RWPE1 (cell line): ENCODE measurements at regions not wholly inside any gene's neighbourhood (a gene's known extent, or its start where the extent isn't known, plus 50 kb on each side); places are given as distances from the start of the nearest gene placed in this dataset.

ENCODE experiments used
- CTCF ChIA-PET: fragments of 350-600 bp; sonication (Branson Sonifier 250); formaldehyde crosslinking; extraction: SDS; loops from one replicate; lab custom pipeline; 2021; lab: Yijun Ruan, JAX
- POLR2A ChIA-PET: fragments of 400-600 bp; formaldehyde crosslinking; extraction: SDS; loops from one replicate; lab custom pipeline; 2020; ENCODE audit warnings: antibody characterized with exemption; ENCODE audit not compliant: low non-redundant PET; lab: Yijun Ruan, JAX
- DNase-seq: peaks from one replicate; pipeline ENCODE4 v3.0.0; 2012; ENCODE audit warnings: low spot score
- H3K27ac ChIP-seq: fragments of 450-650 bp; 2 replicates; pipeline ENCODE4 v1.5.1; 2017
- TF ChIP-seq, protein P1 (sequence below): fragments of 450-650 bp; conservative IDR thresholded peaks from 2 replicates; pipeline ENCODE4 v1.5.1; 2017; ENCODE audit warnings: low read depth, mild to moderate bottlenecking

DNA sequence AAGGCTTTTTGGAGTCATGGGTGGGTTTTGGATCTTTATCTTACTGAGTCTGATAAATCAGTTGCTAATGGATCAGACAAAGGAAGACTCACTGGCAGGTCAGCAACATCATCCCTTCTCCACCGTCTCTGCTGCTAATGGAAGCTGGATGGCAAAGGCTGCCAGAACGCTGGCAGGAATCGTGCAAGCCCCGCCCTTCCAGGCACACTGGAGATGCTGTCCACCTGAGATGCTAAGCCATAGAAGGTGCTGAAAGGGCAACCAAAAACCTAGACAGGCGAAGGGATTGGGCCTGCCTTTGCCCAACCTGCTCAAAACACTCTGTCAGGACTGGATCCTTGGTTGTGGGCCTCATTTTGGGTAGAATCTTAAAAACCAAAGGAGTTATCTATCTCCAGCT lies 139.5 kb upstream of the FSTL4 start:
- POLR2A ChIA-PET: no interaction called here
- DNase-seq: no peak
- TF ChIP-seq, protein P1, sequence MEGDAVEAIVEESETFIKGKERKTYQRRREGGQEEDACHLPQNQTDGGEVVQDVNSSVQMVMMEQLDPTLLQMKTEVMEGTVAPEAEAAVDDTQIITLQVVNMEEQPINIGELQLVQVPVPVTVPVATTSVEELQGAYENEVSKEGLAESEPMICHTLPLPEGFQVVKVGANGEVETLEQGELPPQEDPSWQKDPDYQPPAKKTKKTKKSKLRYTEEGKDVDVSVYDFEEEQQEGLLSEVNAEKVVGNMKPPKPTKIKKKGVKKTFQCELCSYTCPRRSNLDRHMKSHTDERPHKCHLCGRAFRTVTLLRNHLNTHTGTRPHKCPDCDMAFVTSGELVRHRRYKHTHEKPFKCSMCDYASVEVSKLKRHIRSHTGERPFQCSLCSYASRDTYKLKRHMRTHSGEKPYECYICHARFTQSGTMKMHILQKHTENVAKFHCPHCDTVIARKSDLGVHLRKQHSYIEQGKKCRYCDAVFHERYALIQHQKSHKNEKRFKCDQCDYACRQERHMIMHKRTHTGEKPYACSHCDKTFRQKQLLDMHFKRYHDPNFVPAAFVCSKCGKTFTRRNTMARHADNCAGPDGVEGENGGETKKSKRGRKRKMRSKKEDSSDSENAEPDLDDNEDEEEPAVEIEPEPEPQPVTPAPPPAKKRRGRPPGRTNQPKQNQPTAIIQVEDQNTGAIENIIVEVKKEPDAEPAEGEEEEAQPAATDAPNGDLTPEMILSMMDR: no peak
- CTCF ChIA-PET: no interaction called here
- no peak overlapping the region for H3K27ac ChIP-seq

DNA sequence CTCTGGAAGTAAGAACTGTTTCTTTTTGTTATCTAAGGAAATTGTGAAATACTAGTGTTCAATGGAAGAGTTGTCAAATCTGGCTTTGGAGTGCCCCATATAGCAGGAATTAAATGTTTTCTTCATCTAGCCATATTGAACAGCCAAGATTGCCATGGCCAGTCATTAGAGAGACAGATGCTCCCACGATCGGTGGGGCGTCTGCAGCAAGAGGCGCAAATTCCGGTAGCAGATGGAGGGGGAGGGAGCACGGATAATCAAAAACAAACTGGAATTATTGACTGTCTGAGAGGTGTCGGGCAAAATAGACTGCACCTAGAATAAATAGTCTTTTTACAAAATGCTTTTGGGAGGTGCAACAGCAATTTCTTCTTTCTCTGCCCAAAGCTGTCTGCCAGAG lies 139.1 kb upstream of the FSTL4 start:
- CTCF ChIA-PET: no interaction called here
- H3K27ac ChIP-seq: no peak overlapping the region
- TF ChIP-seq, protein P1: no peak
- POLR2A ChIA-PET: no interaction called here
- DNase-seq: no peak

DNA sequence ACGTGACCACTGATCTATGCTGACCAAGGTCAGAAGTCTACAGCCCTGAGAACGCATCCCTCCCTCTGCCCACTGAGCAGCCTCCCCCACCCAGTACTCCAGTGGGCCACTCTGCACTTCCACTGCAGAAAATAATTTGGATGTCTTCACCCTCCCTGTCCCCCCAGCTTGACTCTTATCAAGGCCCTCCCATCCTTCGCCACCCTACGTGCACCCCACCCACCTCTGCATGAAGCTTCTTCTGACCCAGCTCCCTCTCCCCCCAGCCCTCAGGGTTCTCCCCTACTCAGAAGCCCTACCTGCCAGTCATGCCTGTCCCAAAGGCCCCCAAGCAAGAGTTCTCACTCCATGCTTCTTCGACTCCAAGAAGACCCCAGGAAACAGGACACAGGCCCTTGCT lies 138.5 kb upstream of the FSTL4 start:
- TF ChIP-seq, protein P1: no peak
- CTCF ChIA-PET: no interaction called here
- DNase-seq: no peak
- POLR2A ChIA-PET: no interaction called here
- H3K27ac ChIP-seq: no peak overlapping the region

DNA sequence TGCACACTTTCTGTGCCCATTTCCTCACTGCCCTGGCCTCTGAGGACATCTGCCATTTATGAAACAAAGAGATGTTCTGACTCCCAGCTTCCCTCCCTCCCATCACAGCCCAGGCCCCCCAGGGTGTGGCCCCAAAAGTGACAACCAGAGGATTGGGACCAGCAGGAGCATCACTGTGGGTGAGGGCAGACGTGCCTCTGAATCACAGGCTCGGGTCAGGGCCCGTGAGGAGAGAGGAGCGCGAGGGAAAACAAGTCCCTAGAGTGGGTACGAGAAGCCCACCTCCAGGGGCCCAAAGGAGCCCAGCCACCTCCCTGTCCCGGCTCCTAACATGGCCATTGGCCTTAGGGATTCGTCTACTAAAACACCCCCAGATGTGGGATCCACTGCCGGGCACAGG lies 138.0 kb upstream of the FSTL4 start:
- TF ChIP-seq, protein P1: no peak
- CTCF ChIA-PET: no interaction called here

DNA sequence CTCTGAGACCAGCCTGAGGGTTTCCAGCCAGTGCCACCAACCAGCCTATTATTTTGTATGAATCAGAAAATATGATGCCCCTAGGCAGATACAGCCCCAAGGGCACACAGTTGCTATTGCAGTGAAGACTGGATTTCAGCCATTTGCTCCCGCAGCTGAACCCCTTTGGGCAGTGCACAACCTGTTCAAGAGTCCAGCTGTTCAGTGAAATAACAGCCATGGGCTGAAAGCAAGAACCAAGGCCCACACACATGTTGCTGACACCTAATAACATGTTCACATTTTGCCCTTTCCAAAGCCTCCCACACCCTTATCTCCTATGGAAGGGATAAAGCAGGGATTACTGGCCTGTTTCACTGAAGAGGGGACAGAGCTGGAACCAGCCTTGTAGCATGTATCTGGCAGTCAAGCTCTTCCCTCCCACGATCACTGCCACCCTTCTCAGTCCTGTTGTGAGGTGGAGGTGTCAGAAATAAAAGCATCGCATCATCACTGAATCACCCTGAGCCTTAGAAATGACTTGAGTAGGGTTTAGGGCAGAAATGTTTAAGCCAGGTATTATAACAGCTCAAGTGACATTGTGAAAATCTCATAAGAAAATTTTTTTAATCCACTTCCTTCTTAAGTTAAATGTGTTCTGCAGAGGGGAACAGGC lies 137.1 kb upstream of the FSTL4 start:
- ChIA-PET CTCF (interaction anchor here (0.7 to 0.8 kb wide), 2 partner anchors 119 to 128 kb away, joined by 3 to 4 read pairs; no protein-coding TSS in a partner anchor), POLR2A (interaction anchor here (0.8 kb wide), 1 partner anchor 10 kb away, joined by 5 read pairs; no protein-coding TSS in a partner anchor)
- DNase-seq: no peak
- no peak overlapping the region for H3K27ac ChIP-seq
- TF ChIP-seq, protein P1: no peak

More for the DNA sequence above, 138.0 kb upstream of the FSTL4 start:
- no peak overlapping the region for H3K27ac ChIP-seq
- no peak for DNase-seq
- POLR2A ChIA-PET: no interaction called here

DNA sequence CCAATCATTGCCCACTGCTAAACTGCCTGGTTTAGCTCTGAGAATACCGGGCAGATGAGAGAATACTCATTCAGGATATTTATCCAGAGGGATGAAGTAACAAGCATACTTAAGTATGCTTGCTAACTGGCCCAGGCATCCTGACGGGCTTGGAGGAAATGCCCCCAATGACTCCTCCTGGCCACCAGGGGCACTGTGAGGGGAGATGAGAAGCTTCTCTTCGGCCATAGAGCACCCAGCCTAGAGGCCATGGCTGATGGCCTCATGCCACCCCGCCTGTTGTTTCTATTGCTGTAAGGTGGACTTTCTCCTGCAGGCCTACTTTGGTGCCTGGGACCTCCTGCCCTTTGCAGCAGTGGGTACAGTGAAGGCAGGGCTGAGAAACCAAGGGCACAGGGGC lies 134.5 kb upstream of the FSTL4 start:
- ChIA-PET POLR2A (no interaction called here), CTCF (interaction anchor here (0.5 to 1.5 kb wide), 4 partner anchors 33 to 129 kb away, joined by 3 to 6 read pairs (median 4); no protein-coding TSS in a partner anchor)
- no peak for DNase-seq
- no peak overlapping the region for H3K27ac ChIP-seq
- TF ChIP-seq, protein P1: 0 out of 2 replicates have a peak, but pooled peaks have one; percentile 19
